ENCODE measurements at regions not wholly inside any gene's neighbourhood (a gene's known extent, or its start where the extent isn't known, plus 50 kb on each side); places are given as distances from the start of the nearest gene placed in this dataset.

DNA sequence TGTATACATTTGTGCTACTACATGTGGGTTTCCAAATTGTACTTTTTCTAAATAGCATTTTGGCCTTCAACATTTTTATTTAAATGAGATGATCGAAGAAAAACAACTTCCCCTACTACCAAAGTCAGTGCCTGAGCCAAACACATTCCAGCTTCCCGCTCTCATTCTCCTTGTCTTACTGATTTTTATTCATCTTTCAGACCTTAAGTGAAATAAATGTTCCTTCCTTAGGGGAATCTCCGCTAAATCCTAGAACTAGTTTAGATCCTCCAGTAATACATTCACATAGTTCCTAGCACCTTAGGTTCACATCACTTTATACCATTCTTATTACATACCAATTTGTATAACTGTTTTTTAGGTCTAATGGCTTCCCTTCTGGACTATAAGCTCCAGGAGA is 122.3 kb upstream of the COL3A1 start:
- no peaks in the 10 kb centered on the region for H3K36me3 ChIP-seq (ENCODE audit: low read depth, missing control alignments)
- intact Hi-C loops (cut with DNase I; ENCODE audit: low total_unique reads), result no loop called here
- H3K4me1 ChIP-seq, result no peaks in the 10 kb centered on the region
- H3K27ac ChIP-seq, result no peak overlapping the region
- H3K9me3 ChIP-seq, result no peaks in the 10 kb centered on the region
- TF ChIP-seq, protein P1, sequence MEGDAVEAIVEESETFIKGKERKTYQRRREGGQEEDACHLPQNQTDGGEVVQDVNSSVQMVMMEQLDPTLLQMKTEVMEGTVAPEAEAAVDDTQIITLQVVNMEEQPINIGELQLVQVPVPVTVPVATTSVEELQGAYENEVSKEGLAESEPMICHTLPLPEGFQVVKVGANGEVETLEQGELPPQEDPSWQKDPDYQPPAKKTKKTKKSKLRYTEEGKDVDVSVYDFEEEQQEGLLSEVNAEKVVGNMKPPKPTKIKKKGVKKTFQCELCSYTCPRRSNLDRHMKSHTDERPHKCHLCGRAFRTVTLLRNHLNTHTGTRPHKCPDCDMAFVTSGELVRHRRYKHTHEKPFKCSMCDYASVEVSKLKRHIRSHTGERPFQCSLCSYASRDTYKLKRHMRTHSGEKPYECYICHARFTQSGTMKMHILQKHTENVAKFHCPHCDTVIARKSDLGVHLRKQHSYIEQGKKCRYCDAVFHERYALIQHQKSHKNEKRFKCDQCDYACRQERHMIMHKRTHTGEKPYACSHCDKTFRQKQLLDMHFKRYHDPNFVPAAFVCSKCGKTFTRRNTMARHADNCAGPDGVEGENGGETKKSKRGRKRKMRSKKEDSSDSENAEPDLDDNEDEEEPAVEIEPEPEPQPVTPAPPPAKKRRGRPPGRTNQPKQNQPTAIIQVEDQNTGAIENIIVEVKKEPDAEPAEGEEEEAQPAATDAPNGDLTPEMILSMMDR (IDR thresholded peaks at IDR 0.05), result no peak
- no peak for TF ChIP-seq POLR2A (IDR thresholded peaks at IDR 0.05)
- 84 to 91% methylated on average over 3 of the region's 3 CpGs for WGBS, 2 donors
- no peak for DNase-seq
- no peak overlapping the region for H3K4me3 ChIP-seq
- no peaks in the 10 kb centered on the region for H3K27me3 ChIP-seq

DNA sequence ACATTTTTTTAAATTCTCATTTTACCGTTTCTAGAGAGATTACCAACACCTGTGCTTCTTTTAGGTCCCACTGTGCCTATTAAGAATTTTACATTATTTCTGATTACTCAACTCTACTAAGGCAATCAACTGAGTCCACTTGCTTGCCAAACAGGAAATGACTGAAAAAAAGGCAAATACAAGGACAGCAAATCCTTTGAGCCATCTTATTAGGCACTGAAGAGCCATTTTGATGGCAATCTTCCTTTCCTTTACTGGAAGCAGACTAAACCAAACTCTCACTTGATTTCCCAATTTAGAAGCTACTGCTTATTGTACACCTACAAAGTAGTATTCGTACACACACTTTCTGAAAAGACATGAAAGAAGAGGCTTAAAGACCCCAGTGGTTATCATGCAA is 121.4 kb upstream of the COL3A1 start:
- Histone ChIP-seq H3K9me3 (no peaks in the 10 kb centered on the region), H3K27me3 (no peaks in the 10 kb centered on the region), H3K4me1 (no peaks in the 10 kb centered on the region), H3K36me3 (ENCODE audit: low read depth, missing control alignments) (no peaks in the 10 kb centered on the region), H3K27ac (no peak overlapping the region), H3K4me3 (no peak overlapping the region)
- intact Hi-C loops (cut with DNase I; ENCODE audit: low total_unique reads), result no loop called here
- WGBS, 2 donors, result 69 to 76% methylated on average over 2 of the region's 2 CpGs
- DNase-seq, result no peak
- no peak for TF ChIP-seq POLR2A (IDR thresholded peaks at IDR 0.05)
- TF ChIP-seq, protein P1 (IDR thresholded peaks at IDR 0.05), result no peak

DNA sequence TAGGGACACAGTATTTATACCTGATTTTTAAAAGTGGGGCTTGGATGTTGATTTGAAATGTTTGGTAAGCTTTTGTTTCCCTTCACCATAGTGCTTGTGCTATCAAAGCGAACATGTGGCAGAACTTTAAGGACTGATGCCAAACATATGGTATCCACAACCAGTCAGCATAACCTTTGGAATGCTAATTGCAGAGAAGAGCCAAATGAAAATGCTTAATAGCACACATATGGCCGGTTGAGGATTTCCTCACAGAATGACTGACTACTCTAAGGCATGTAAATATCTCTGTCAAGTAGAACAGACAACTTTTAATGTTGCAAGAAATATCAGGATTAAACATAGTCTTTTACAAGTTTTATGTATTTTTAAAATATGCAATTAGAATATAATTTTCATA is 120.9 kb upstream of the COL3A1 start:
- no peaks in the 10 kb centered on the region for H3K4me1 ChIP-seq
- intact Hi-C loops (cut with DNase I; ENCODE audit: low total_unique reads), result no loop called here
- no peak overlapping the region for H3K4me3 ChIP-seq
- TF ChIP-seq POLR2A (IDR thresholded peaks at IDR 0.05), result no peak
- TF ChIP-seq, protein P1 (IDR thresholded peaks at IDR 0.05), result no peak
- no peaks in the 10 kb centered on the region for H3K36me3 ChIP-seq (ENCODE audit: low read depth, missing control alignments)
- WGBS, 2 donors, result 59 to 66% methylated on average over 2 of the region's 2 CpGs
- H3K27me3 ChIP-seq, result no peaks in the 10 kb centered on the region
- no peak for DNase-seq
- H3K27ac ChIP-seq, result no peak overlapping the region
- no peaks in the 10 kb centered on the region for H3K9me3 ChIP-seq

DNA sequence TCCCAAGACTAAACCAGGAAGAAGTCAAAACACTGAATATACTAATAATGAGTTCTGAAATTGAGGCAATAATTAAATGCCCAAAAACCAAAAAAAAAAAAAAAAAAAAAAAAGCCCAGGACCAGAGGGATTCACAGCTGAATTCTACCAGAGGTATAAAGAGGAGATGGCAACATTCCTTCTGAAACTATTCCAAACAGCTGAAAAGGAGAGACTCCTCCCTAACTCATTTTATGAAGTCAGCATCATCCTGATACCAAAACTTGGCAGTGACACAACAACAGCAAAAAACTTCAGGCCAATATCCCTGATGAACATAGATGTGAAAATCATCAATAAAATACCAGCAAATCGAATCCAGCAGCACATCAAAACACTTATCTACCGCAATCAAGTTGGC is 108.5 kb upstream of the COL3A1 start:
- H3K27me3 ChIP-seq, result no peaks in the 10 kb centered on the region
- no peak for DNase-seq
- H3K27ac ChIP-seq, result no peak overlapping the region
- intact Hi-C loops (cut with DNase I; ENCODE audit: low total_unique reads), result no loop called here
- no peaks in the 10 kb centered on the region for H3K36me3 ChIP-seq (ENCODE audit: low read depth, missing control alignments)
- H3K4me1 ChIP-seq, result no peaks in the 10 kb centered on the region
- TF ChIP-seq, protein P1 (IDR thresholded peaks at IDR 0.05), result no peak
- TF ChIP-seq POLR2A (IDR thresholded peaks at IDR 0.05), result no peak
- H3K4me3 ChIP-seq, result no peak overlapping the region
- 83 to 91% methylated on average over 2 of the region's 2 CpGs for WGBS, 2 donors
- no peaks in the 10 kb centered on the region for H3K9me3 ChIP-seq

DNA sequence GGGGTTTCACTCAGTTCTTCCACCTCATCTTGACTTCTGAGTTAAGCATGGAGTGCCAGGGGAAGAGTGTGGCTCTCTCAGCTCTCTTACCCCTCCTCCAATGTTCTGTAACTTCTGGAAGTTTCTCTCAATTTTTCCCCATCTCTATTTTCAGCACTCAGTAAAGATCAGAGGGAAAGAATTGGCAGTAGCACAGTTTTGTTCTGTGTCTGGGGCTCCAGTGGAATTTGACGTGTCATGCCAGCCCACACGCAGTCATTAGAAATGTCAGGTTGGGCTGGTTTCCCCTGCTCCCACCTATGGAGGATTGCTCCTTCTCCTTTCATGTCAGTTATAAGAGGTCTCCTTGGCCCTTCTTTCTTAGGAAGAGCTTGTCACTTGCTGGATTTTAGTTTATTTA is 104.6 kb upstream of the COL3A1 start:
- Histone ChIP-seq H3K36me3 (ENCODE audit: low read depth, missing control alignments) (no peaks in the 10 kb centered on the region), H3K27ac (no peak overlapping the region), H3K9me3 (no peaks in the 10 kb centered on the region), H3K27me3 (no peaks in the 10 kb centered on the region), H3K4me1 (no peaks in the 10 kb centered on the region), H3K4me3 (no peak overlapping the region)
- TF ChIP-seq, protein P1 (IDR thresholded peaks at IDR 0.05), result no peak
- no peak for TF ChIP-seq POLR2A (IDR thresholded peaks at IDR 0.05)
- 50 to 52% methylated on average over 2 of the region's 2 CpGs for WGBS, 2 donors
- intact Hi-C loops (cut with DNase I; ENCODE audit: low total_unique reads), result no loop called here
- DNase-seq, result no peak

Measured in testis (tissue), 2 donors.